GM12878 (cell line): ENCODE measurements at regions not wholly inside any gene's neighbourhood (a gene's known extent, or its start where the extent isn't known, plus 50 kb on each side); places are given as distances from the start of the nearest gene placed in this dataset.

Experiments
- CTCF ChIP-seq, 3 experiments: IDR thresholded peaks in 2 of 3; conservative IDR thresholded peaks in 1 of 3; 2 replicates each; pipeline ENCODE4 v1.5.1; 2011; ENCODE audit warnings: low read depth in 3 of 3, low read length in 3 of 3, mild to moderate bottlenecking in 3 of 3, control low read depth in 2 of 3, moderate library complexity in 2 of 3, inconsistent platforms in 1 of 3, mixed read lengths in 1 of 3; ENCODE audit not compliant: control insufficient read depth in 2 of 3, insufficient read depth in 1 of 3; ENCODE audit errors: extremely low read depth in 1 of 3
- ESRRA ChIP-seq: IDR thresholded peaks from 2 replicates; pipeline ENCODE4 v1.6.1; 2012; ENCODE audit warnings: mild to moderate bottlenecking, low read length, improper control_type of control experiment
- FOXK2 ChIP-seq: fragments of 450-650 bp; IDR thresholded peaks from 2 replicates; pipeline ENCODE4 v1.6.1; 2017; ENCODE audit warnings: mild to moderate bottlenecking, moderate library complexity
- POLR2AphosphoS2 ChIP-seq: IDR thresholded peaks from 2 replicates; pipeline ENCODE4 v1.6.1; 2011; ENCODE audit warnings: low read depth, mild to moderate bottlenecking, low read length, improper control_type of control experiment, moderate library complexity
- REST ChIP-seq: IDR thresholded peaks from 2 replicates; pipeline ENCODE4 v1.6.1; 2012; ENCODE audit warnings: mild to moderate bottlenecking, low read depth, low read length
- ZNF217 ChIP-seq: fragments of 450-650 bp; IDR thresholded peaks from 2 replicates; pipeline ENCODE4 v1.6.1; 2017; ENCODE audit warnings: antibody characterized with exemption, mild to moderate bottlenecking

- TF ChIP-seq ZNF217 (no peak), POLR2AphosphoS2 (no peak), REST (no peak), ESRRA (no peak), FOXK2 (no peak), CTCF (IDR thresholded peaks at IDR 0.05 in 2 of 3, conservative IDR thresholded peaks at IDR 0.05 in 1 of 3; ENCODE audit: control insufficient read depth in 2 of 3, extremely low read depth in 1 of 3, insufficient read depth in 1 of 3, low read depth in 3 of 3, low read length in 3 of 3) (no peak)
Observed at GRCh38 chr7:19404912-19405329, 259.7 kb upstream of the FERD3L start.
